Uterus (tissue), 2 donors: ENCODE measurements at regions not wholly inside any gene's neighbourhood (a gene's known extent, or its start where the extent isn't known, plus 50 kb on each side); places are given as distances from the start of the nearest gene placed in this dataset.

Experiments
- POLR2A ChIP-seq, 2 donors: fragments of 450-650 bp; IDR thresholded peaks; one replicate each; pipeline ENCODE4 v1.6.1; 2016; ENCODE audit warnings: antibody characterized with exemption in 2 of 2, mild to moderate bottlenecking in 1 of 2, moderate library complexity in 1 of 2
- TF ChIP-seq, protein P1 (sequence below), 4 experiments: fragments of 200-600 bp in 2 of 4; fragments of 450-650 bp in 2 of 4; sonication (generic) in 2 of 4; IDR thresholded peaks; one replicate each; pipeline ENCODE4 v1.5.1; 2016 to 2019; ENCODE audit warnings: antibody characterized with exemption in 4 of 4, mild to moderate bottlenecking in 2 of 4, moderate library complexity in 1 of 4

DNA sequence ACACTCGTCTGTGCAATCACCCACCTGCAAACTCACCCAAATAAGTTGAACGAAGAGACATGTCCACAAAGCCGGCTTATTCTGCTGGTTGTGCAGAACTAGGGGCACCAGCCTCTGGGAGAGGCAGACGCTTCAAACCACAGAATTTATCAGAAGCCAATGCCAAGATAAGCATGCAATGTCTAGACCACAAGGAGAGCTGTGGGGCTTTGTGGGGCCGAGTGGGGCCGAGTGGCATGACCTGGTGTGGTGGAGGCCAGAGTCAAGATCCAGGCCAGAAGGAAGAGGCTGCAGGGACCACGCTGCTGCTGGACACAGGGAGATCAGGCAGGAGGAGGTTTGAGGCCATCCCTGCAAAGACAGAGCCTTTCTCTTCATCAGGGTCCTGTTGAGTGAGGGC, 259.0 kb downstream of the IRX2 start:
- TF ChIP-seq, protein P1, sequence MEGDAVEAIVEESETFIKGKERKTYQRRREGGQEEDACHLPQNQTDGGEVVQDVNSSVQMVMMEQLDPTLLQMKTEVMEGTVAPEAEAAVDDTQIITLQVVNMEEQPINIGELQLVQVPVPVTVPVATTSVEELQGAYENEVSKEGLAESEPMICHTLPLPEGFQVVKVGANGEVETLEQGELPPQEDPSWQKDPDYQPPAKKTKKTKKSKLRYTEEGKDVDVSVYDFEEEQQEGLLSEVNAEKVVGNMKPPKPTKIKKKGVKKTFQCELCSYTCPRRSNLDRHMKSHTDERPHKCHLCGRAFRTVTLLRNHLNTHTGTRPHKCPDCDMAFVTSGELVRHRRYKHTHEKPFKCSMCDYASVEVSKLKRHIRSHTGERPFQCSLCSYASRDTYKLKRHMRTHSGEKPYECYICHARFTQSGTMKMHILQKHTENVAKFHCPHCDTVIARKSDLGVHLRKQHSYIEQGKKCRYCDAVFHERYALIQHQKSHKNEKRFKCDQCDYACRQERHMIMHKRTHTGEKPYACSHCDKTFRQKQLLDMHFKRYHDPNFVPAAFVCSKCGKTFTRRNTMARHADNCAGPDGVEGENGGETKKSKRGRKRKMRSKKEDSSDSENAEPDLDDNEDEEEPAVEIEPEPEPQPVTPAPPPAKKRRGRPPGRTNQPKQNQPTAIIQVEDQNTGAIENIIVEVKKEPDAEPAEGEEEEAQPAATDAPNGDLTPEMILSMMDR (IDR thresholded peaks at IDR 0.05) = no peak
- no peak for TF ChIP-seq POLR2A (IDR thresholded peaks at IDR 0.05)
